Activated CD8-positive, alpha-beta memory T cell treated with anti-CD3 and anti-CD28 coated beads, Interleukin-2, amount 50 U/mL, for 48 hours (primary cell): ENCODE measurements at regions not wholly inside any gene's neighbourhood (a gene's known extent, or its start where the extent isn't known, plus 50 kb on each side); places are given as distances from the start of the nearest gene placed in this dataset.

Experiments
- DNase-seq: peaks from one replicate; pipeline ENCODE4 v3.0.0-alpha.2; 2020

- no peak for DNase-seq
Measured at GRCh38 chr13:33472446-33472845, 186.9 kb upstream of the STARD13 start.

GRCh38 chr13:33479105-33479504, 193.6 kb upstream of the STARD13 start:
- DNase-seq, result no peak

- no peak for DNase-seq
Measured at GRCh38 chr13:33480561-33480960, 195.0 kb upstream of the STARD13 start.

GRCh38 chr13:33483471-33483870, 197.9 kb upstream of the STARD13 start:
- no peak for DNase-seq

GRCh38 chr13:33485247-33485646, 199.7 kb upstream of the STARD13 start:
- no peak for DNase-seq

- no peak for DNase-seq
Measured at GRCh38 chr13:33487575-33488243, 202.2 kb upstream of the STARD13 start.

GRCh38 chr13:33489563-33489962, 204.0 kb upstream of the STARD13 start:
- DNase-seq, result no peak

- DNase-seq, result no peak
Measured at GRCh38 chr13:33490461-33491327, 205.1 kb upstream of the STARD13 start.

GRCh38 chr13:33493672-33494365, 208.3 kb upstream of the STARD13 start:
- no peak for DNase-seq

- no peak for DNase-seq
Measured at GRCh38 chr13:33494596-33495204, 209.1 kb upstream of the STARD13 start.

- DNase-seq, result no peak
Measured at GRCh38 chr13:33496336-33496735, 210.8 kb upstream of the STARD13 start.

GRCh38 chr13:33497146-33497845, 211.7 kb upstream of the STARD13 start:
- no peak for DNase-seq

GRCh38 chr13:33508060-33508459, 222.5 kb upstream of the STARD13 start:
- no peak for DNase-seq

GRCh38 chr13:33509642-33510229, 224.2 kb upstream of the STARD13 start:
- no peak for DNase-seq

GRCh38 chr13:33510350-33510970, 224.9 kb upstream of the STARD13 start:
- no peak for DNase-seq

GRCh38 chr13:33512880-33513554, 227.5 kb upstream of the STARD13 start:
- no peak for DNase-seq

- no peak for DNase-seq
Measured at GRCh38 chr13:33514362-33514761, 228.8 kb upstream of the STARD13 start.

- no peak for DNase-seq
Measured at GRCh38 chr13:33515146-33515545, 229.6 kb upstream of the STARD13 start.

- no peak for DNase-seq
Measured at GRCh38 chr13:33518452-33518851, 232.9 kb upstream of the STARD13 start.

- no peak for DNase-seq
Measured at GRCh38 chr13:33519561-33520467, 234.3 kb upstream of the STARD13 start.
